GM12891 (cell line): ENCODE measurements at regions not wholly inside any gene's neighbourhood (a gene's known extent, or its start where the extent isn't known, plus 50 kb on each side); places are given as distances from the start of the nearest gene placed in this dataset.

Source experiments
- PAX5 ChIP-seq: IDR thresholded peaks from 2 replicates; pipeline ENCODE4 v1.6.1; 2011; ENCODE audit warnings: low read length, moderate library complexity, mild to moderate bottlenecking; ENCODE audit not compliant: insufficient read depth, severe bottlenecking
- POLR2A ChIP-seq: IDR thresholded peaks from 2 replicates; pipeline ENCODE4 v1.6.1; 2011; ENCODE audit warnings: low read depth, low read length, control low read depth
- POLR2AphosphoS5 ChIP-seq: IDR thresholded peaks from 2 replicates; pipeline ENCODE4 v1.6.1; 2011; ENCODE audit warnings: low read depth, low read length, control low read depth
- TAF1 ChIP-seq: IDR thresholded peaks from 2 replicates; pipeline ENCODE4 v1.6.1; 2011; ENCODE audit warnings: low read depth, low read length, control low read depth

DNA sequence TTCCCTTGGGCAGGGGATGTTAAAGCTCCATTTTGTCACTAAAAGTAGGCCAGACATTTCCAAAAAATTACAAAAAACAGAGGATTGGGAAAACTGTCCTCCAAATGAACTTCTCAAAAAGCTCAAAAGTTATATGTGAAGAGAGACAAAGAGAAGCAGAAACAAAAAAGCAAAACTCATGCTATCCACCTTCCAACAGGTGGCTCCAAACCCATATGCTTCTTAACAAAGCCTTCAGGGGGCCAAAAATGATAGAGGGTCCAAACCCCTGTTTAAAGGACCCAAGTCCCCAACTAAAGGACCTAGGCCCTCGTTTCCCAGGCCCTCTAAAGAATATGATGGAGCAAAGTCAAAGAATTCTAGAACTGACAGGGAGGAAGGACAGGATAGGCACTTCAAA, 146.7 kb downstream of the AASDHPPT start:
- TF ChIP-seq POLR2A (no peak), POLR2AphosphoS5 (no peak), TAF1 (no peak), PAX5 (no peak)
